ENCODE measurements at regions not wholly inside any gene's neighbourhood (a gene's known extent, or its start where the extent isn't known, plus 50 kb on each side); places are given as distances from the start of the nearest gene placed in this dataset.

DNA sequence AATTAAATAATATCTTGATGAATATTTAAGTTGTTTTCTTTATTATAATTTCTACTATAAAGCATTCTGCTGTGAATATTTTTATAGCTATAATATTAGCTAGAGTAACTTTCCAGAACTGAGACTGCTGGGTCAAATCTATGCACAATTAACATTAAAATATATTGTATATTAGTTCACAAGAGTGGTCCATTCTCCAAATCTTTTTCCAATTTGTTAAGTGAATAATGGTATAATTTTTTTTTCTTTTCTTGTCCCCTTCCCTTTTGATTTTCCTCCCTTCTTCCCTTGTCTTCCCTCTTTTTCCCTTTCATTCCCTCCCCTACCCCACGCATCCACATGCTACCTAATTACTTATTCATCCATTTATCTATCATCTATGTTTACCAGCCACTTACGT lies 977.5 kb downstream of the TUSC7 start:
- Histone ChIP-seq H3K4me3 (ENCODE audit: low read depth, low read length) (no peak overlapping the region), H3K9ac (no peak overlapping the region)
- TF ChIP-seq, protein P1, sequence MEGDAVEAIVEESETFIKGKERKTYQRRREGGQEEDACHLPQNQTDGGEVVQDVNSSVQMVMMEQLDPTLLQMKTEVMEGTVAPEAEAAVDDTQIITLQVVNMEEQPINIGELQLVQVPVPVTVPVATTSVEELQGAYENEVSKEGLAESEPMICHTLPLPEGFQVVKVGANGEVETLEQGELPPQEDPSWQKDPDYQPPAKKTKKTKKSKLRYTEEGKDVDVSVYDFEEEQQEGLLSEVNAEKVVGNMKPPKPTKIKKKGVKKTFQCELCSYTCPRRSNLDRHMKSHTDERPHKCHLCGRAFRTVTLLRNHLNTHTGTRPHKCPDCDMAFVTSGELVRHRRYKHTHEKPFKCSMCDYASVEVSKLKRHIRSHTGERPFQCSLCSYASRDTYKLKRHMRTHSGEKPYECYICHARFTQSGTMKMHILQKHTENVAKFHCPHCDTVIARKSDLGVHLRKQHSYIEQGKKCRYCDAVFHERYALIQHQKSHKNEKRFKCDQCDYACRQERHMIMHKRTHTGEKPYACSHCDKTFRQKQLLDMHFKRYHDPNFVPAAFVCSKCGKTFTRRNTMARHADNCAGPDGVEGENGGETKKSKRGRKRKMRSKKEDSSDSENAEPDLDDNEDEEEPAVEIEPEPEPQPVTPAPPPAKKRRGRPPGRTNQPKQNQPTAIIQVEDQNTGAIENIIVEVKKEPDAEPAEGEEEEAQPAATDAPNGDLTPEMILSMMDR (IDR thresholded peaks at IDR 0.05), result no peak

DNA sequence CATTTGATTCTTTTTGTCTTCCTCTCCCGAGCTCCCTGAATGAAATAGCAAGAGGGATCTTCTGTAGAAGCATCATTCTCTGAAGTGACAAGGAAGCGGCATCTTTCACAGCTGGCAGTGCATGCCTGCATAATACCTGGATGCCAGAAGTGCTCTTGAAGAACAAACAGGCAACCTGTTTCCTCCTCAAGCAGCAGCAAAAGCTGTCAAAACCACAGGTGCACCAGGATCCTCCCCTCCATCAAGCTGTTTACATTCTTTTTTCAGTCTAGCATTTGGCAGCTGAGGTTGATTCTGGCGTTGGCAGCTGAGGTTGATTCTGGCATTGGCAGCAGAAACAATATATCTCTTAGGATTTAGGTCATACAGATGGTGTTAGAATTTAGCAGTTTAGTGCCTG lies 979.0 kb downstream of the TUSC7 start:
- Histone ChIP-seq H3K27ac (no peak overlapping the region), H3K9me3 (ENCODE audit: control insufficient read depth, low read length) (no peaks in the 10 kb centered on the region), H3K4me3 (ENCODE audit: low read depth, low read length) (no peak overlapping the region), H3K36me3 (ENCODE audit: control insufficient read depth, insufficient read depth, low read length) (no peaks in the 10 kb centered on the region), H3K9ac (no peak overlapping the region), H3K4me1 (peaks cover 2% of the 10 kb centered on the region), H3K4me2 (ENCODE audit: low read length) (peak overlapping the region; percentile 19), H3K27me3 (ENCODE audit: control insufficient read depth, insufficient read depth, low read length) (no peaks in the 10 kb centered on the region), H3K79me2 (no peaks in the 10 kb centered on the region), H2AFZ (no peak overlapping the region)
- TF ChIP-seq, protein P1 (IDR thresholded peaks at IDR 0.05), result no peak

More for the DNA sequence above, 977.5 kb downstream of the TUSC7 start:
- H3K36me3 ChIP-seq (ENCODE audit: control insufficient read depth, insufficient read depth, low read length), result no peaks in the 10 kb centered on the region
- no peaks in the 10 kb centered on the region for H3K9me3 ChIP-seq (ENCODE audit: control insufficient read depth, low read length)
- H2AFZ ChIP-seq, result no peak overlapping the region
- peaks cover 2% of the 10 kb centered on the region for H3K4me1 ChIP-seq
- no peak overlapping the region for H3K4me2 ChIP-seq (ENCODE audit: low read length)
- H3K27me3 ChIP-seq (ENCODE audit: control insufficient read depth, insufficient read depth, low read length), result no peaks in the 10 kb centered on the region
- no peak overlapping the region for H3K27ac ChIP-seq
- no peaks in the 10 kb centered on the region for H3K79me2 ChIP-seq

DNA sequence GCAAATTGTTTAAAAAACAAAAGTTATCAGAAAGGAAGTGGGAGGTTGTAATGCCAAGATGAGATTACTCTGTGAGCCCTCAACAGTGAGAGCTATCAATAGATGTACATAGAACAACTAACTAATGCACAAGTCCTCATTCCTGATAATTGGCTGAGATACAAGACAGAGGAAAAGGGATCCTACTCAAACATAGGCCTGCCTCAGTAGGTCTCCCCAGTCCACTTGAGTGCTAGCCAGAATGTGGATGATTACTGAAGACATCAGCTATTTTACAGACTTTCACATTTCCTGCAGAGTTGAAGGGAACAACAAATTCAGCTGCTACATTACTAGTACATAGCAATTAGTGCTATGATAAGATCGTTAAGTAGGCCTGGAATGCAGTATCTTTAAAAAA lies 981.9 kb downstream of the TUSC7 start:
- H2AFZ ChIP-seq, result no peak overlapping the region
- H3K27me3 ChIP-seq (ENCODE audit: control insufficient read depth, insufficient read depth, low read length), result no peaks in the 10 kb centered on the region
- TF ChIP-seq, protein P1 (IDR thresholded peaks at IDR 0.05), result no peak
- peak overlapping the region; percentile 34 for H3K4me2 ChIP-seq (ENCODE audit: low read length)
- H3K4me1 ChIP-seq, result peaks cover 2% of the 10 kb centered on the region
- no peaks in the 10 kb centered on the region for H3K79me2 ChIP-seq
- no peak overlapping the region for H3K9ac ChIP-seq
- no peak overlapping the region for H3K4me3 ChIP-seq (ENCODE audit: low read depth, low read length)
- no peak overlapping the region for H3K27ac ChIP-seq
- no peaks in the 10 kb centered on the region for H3K36me3 ChIP-seq (ENCODE audit: control insufficient read depth, insufficient read depth, low read length)
- H3K9me3 ChIP-seq (ENCODE audit: control insufficient read depth, low read length), result no peaks in the 10 kb centered on the region

DNA sequence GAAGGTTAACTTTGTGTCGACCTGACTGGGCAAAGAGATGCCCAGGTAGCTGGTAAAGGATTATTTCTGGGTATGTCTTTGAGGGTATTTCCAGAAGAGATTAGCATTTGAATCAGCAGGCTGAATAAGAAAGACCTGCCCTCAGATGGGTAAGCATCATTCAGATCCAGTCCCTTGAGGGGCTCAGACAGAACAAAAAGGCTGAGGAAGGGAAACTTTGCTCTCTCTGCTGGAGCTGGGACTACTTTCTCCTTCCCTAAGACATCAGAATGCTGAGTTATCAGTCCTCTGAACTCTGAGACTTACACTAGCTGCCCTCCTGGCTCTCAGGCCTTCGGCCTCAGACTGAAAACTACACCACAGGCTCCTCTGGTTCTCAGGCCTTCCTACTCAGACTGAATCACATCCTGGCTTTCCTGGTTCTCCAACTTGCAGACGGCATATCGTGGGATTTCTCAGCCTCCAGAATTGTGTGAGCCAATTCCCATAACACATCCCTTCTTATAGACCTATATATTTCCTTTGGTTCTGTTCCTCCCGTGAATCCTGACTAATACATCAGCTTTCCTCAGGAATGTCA lies 982.9 kb downstream of the TUSC7 start:
- no peaks in the 10 kb centered on the region for H3K27me3 ChIP-seq (ENCODE audit: control insufficient read depth, insufficient read depth, low read length)
- TF ChIP-seq, protein P1 (IDR thresholded peaks at IDR 0.05), result no peak
- H2AFZ ChIP-seq, result no peak overlapping the region
- H3K4me3 ChIP-seq (ENCODE audit: low read depth, low read length), result no peak overlapping the region
- H3K9ac ChIP-seq, result no peak overlapping the region
- peaks cover 2% of the 10 kb centered on the region for H3K4me1 ChIP-seq
- peak overlapping the region; percentile 34 for H3K4me2 ChIP-seq (ENCODE audit: low read length)
- no peak overlapping the region for H3K27ac ChIP-seq
- no peaks in the 10 kb centered on the region for H3K79me2 ChIP-seq
- H3K36me3 ChIP-seq (ENCODE audit: control insufficient read depth, insufficient read depth, low read length), result no peaks in the 10 kb centered on the region
- no peaks in the 10 kb centered on the region for H3K9me3 ChIP-seq (ENCODE audit: control insufficient read depth, low read length)

DNA sequence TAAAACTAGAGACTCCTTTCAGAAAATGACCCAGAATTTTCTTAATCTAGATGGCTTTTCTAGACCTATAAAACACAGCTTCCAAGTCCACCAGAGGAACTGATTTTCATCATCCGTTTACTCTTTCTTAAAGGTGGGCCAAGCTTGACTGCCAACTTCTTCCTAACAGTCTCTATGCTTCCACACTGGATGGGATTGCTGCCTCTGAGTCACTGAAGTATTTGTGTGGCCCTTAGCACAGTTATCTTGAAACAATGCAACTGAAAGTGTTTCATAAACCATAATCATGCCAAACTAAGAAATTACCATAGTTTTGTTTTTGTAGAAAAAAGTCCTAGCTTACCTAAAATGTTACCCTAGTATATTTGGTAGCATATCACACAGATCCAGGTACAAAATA lies 985.7 kb downstream of the TUSC7 start:
- no peaks in the 10 kb centered on the region for H3K4me1 ChIP-seq
- no peaks in the 10 kb centered on the region for H3K36me3 ChIP-seq (ENCODE audit: control insufficient read depth, insufficient read depth, low read length)
- no peak overlapping the region for H3K4me3 ChIP-seq (ENCODE audit: low read depth, low read length)
- H2AFZ ChIP-seq, result no peak overlapping the region
- TF ChIP-seq, protein P1 (IDR thresholded peaks at IDR 0.05), result no peak
- H3K79me2 ChIP-seq, result no peaks in the 10 kb centered on the region
- no peak overlapping the region for H3K27ac ChIP-seq
- H3K9ac ChIP-seq, result no peak overlapping the region
- no peaks in the 10 kb centered on the region for H3K9me3 ChIP-seq (ENCODE audit: control insufficient read depth, low read length)
- H3K4me2 ChIP-seq (ENCODE audit: low read length), result no peak overlapping the region
- H3K27me3 ChIP-seq (ENCODE audit: control insufficient read depth, insufficient read depth, low read length), result no peaks in the 10 kb centered on the region

Data from parathyroid adenoma (tissue), 2 donors.